Chondrocyte (in vitro differentiated cells): ENCODE measurements at regions not wholly inside any gene's neighbourhood (a gene's known extent, or its start where the extent isn't known, plus 50 kb on each side); places are given as distances from the start of the nearest gene placed in this dataset.

Source experiments
- DNase-seq: peaks from one replicate; pipeline ENCODE4 v3.0.0; 2021; ENCODE audit warnings: mixed read lengths, low spot score
- H3K27ac Mint-ChIP-seq: one replicate; pipeline ENCODE4 v1.8.0; 2021; ENCODE audit warnings: mild to moderate bottlenecking, moderate library complexity, mixed read lengths; ENCODE audit not compliant: unreplicated experiment
- H3K27me3 Mint-ChIP-seq: 2 replicates; pipeline ENCODE4 v1.8.0; 2021; ENCODE audit warnings: low read depth, mixed read lengths
- H3K36me3 Mint-ChIP-seq: 2 replicates; pipeline ENCODE4 v1.8.0; 2021; ENCODE audit warnings: low read depth, mixed read lengths
- H3K4me1 Mint-ChIP-seq: 2 replicates; pipeline ENCODE4 v1.8.0; 2021; ENCODE audit warnings: low read depth, mild to moderate bottlenecking, mixed read lengths
- H3K4me3 Mint-ChIP-seq: one replicate; pipeline ENCODE4 v1.8.0; 2021; ENCODE audit warnings: mild to moderate bottlenecking, moderate library complexity, mixed read lengths; ENCODE audit not compliant: unreplicated experiment
- H3K9me3 Mint-ChIP-seq: 2 replicates; pipeline ENCODE4 v1.8.0; 2021; ENCODE audit warnings: low read depth, mixed read lengths
- CTCF ChIP-seq: fragments of 200-600 bp; sonication (generic); IDR thresholded peaks from 2 replicates; pipeline ENCODE4 v1.5.0; 2021; ENCODE audit warnings: antibody characterized with exemption, mild to moderate bottlenecking, moderate library complexity

DNA sequence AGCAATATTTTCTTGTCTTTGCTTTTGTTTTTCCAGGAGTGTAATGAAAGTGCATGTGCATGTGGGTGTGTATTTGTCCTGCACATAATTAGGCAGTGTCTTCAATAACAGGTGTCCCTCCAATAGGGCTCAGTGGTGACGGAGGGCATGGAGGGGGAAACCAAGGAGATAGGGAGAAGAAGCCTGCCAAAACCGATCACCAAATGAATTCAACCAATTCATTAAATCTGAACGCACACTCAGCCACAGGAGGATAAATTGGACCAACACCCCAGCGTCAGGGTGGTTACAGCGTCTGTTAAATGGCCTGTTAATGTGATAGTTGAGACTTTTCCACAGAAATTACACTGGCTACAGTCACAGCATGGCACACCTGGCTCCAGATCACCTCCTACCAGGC lies 527.6 kb downstream of the CD83 start:
- no peak for DNase-seq
- Mint-ChIP-seq H3K4me1 (peaks cover 4% of the 10 kb centered on the region), H3K9me3 (peaks cover 4% of the 10 kb centered on the region), H3K4me3 (no peak overlapping the region), H3K36me3 (no peaks in the 10 kb centered on the region), H3K27me3 (peaks cover 6% of the 10 kb centered on the region), H3K27ac (no peak overlapping the region)
- TF ChIP-seq CTCF, result no peak

DNA sequence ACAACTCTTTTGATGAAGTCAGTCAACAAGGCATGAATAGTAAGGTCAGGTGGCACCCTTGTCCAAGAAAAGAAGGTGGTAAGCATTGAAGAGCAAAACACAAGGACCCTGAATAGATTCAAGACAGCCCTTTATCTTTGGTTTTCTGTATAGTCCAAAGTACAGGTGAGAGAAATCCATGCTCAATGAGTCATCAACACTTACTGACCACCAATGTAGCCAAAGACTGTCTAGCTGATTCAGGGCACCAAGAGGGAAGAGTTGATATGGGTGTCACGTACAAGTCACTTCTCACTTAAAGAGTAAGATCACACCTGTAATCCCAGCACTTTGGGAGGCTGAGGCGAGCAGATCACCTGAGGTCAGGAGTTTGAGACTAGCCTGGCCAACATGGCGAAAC lies 528.3 kb downstream of the CD83 start:
- no peaks in the 10 kb centered on the region for H3K36me3 Mint-ChIP-seq
- TF ChIP-seq CTCF, result no peak
- no peak for DNase-seq
- H3K9me3 Mint-ChIP-seq, result peaks cover 4% of the 10 kb centered on the region
- peaks cover 3% of the 10 kb centered on the region for H3K27me3 Mint-ChIP-seq
- no peaks in the 10 kb centered on the region for H3K4me1 Mint-ChIP-seq
- no peak overlapping the region for H3K4me3 Mint-ChIP-seq
- no peak overlapping the region for H3K27ac Mint-ChIP-seq

- H3K27me3 Mint-ChIP-seq, result peaks cover 2% of the 10 kb centered on the region
- TF ChIP-seq CTCF, result no peak
- H3K27ac Mint-ChIP-seq, result no peak overlapping the region
- H3K36me3 Mint-ChIP-seq, result no peaks in the 10 kb centered on the region
- DNase-seq, result no peak
- no peaks in the 10 kb centered on the region for H3K4me1 Mint-ChIP-seq
- peaks cover 4% of the 10 kb centered on the region for H3K9me3 Mint-ChIP-seq
- H3K4me3 Mint-ChIP-seq, result no peak overlapping the region
Observed at GRCh38 chr6:14646371-14646770, 528.8 kb downstream of the CD83 start.

DNA sequence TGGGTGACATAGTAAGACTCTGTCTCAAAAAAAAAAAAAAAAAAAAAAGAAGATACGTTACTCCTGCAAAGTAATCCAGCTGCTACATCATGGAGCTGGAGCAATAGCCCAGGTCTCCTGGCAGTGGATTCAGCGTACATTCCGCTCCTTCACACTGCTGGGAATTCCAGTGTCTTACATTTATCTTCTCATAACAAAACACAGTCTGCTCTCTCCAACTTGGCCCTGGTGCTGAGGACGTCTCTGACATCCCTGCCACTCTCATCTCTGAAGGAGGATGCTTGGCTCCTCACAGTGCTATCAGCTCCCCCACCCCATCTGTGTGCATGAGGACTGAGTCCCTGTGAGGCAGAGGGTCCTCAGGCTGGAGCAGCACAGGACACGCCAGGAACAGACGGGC lies 529.8 kb downstream of the CD83 start:
- no peak overlapping the region for H3K27ac Mint-ChIP-seq
- H3K4me1 Mint-ChIP-seq, result no peaks in the 10 kb centered on the region
- H3K27me3 Mint-ChIP-seq, result no peaks in the 10 kb centered on the region
- DNase-seq, result no peak
- H3K36me3 Mint-ChIP-seq, result no peaks in the 10 kb centered on the region
- H3K4me3 Mint-ChIP-seq, result no peak overlapping the region
- peaks cover 4% of the 10 kb centered on the region for H3K9me3 Mint-ChIP-seq
- no peak for TF ChIP-seq CTCF

DNA sequence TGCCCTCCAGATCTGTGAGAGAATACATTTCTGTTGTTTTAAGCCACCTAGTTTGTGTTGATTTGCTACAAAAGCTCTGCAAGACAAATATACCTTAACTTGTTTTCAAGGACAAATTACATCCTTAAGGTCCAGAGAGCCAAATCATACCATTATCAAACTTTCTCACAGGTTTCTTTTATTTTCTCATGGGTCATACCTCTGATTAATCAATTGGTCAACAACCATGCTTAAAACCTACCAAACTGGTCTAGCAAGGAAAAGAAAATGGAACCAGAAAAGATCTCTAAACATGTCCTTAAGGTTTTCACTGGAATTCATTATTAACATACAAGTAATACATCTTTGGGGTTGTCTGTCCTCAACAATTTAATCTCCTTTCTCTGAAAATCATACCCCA lies 535.0 kb downstream of the CD83 start:
- no peak for DNase-seq
- H3K9me3 Mint-ChIP-seq, result peaks cover 4% of the 10 kb centered on the region
- TF ChIP-seq CTCF, result no peak
- no peaks in the 10 kb centered on the region for H3K4me1 Mint-ChIP-seq
- no peaks in the 10 kb centered on the region for H3K36me3 Mint-ChIP-seq
- H3K27ac Mint-ChIP-seq, result no peak overlapping the region
- H3K27me3 Mint-ChIP-seq, result no peaks in the 10 kb centered on the region
- no peak overlapping the region for H3K4me3 Mint-ChIP-seq
